Stimulated activated CD4-positive, alpha-beta T cell treated with anti-CD3 and anti-CD28 coated beads, Interleukin-12 subunit alpha, Interleukin-12 subunit beta, amount 100 ng/mL, for 24 hours (primary cell): ENCODE measurements at regions not wholly inside any gene's neighbourhood (a gene's known extent, or its start where the extent isn't known, plus 50 kb on each side); places are given as distances from the start of the nearest gene placed in this dataset.

Experiments
- DNase-seq, 2 experiments: peaks; one replicate each; pipeline ENCODE4 v3.0.0-alpha.2; 2020; ENCODE audit warnings: low read depth in 2 of 2

- DNase-seq, result no peak
Observed at GRCh38 chr12:67370979-67371378, 101.8 kb downstream of the CAND1 start.

DNA sequence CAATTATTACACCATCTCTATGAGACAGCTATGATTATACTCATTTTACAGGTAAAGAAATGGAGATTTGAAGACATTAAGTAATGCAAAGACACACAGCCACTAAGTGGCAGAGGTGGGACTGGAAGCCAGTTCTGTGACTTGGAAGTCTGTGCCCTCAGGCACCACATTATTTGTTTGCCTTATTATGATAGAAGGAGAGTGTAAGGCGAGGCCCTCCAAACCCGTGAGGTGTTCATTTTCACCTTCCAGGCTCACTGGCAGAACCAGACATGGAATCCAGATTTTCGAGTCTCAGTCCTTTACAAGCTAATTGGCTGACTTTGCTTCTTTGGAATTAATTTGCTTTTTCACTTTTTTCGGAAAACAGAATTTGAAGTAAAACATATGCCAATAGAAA, 107.9 kb downstream of the CAND1 start:
- DNase-seq, result no peak

DNA sequence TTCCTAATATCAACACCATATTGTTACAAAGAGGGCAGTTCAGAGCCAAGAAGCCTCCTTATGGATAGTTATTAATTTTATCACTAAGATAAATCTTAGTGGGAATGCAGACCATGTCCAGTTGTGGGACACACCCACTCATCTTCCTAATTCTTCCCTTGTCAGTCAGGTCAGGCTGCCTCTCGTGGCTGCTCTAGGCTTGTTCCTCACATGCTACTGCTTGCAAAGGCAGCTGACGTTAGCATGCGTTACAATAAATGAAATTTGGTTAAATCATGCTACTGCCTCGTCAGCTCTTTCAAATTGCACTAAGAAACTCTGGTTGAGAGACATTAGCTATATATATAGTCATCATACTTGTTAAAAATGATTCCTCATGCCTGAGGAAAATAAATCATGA, 108.4 kb downstream of the CAND1 start:
- DNase-seq, result no peak

DNA sequence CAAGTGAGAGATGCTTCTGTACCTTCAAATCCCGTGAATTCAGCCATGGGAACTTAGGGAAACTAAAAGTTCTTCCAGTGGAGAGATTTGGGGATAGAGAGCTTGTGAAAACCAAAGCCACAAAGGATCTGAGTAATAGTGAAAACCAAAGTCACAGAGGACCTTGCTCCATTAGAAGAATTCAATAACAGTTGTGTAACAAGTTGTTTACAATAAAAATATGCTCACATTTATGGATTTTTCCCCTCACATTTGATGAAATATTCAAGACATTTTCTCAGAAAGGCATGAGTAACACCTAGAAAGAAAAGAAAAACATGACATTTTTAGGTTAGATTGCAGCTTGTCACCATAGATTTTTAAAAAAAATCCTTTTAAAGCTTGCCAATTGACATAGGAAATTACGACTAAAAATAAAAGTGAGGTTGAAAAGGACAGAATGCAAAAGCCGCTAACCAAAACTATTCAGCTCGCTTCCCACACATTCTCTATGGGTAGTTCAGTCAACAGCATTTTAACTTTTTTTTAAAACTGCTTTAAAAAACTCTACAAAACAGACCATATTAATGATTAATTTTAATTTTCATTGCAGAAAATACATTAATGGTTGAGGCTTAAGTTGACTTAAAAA, 113.2 kb downstream of the CAND1 start:
- no peak for DNase-seq

DNA sequence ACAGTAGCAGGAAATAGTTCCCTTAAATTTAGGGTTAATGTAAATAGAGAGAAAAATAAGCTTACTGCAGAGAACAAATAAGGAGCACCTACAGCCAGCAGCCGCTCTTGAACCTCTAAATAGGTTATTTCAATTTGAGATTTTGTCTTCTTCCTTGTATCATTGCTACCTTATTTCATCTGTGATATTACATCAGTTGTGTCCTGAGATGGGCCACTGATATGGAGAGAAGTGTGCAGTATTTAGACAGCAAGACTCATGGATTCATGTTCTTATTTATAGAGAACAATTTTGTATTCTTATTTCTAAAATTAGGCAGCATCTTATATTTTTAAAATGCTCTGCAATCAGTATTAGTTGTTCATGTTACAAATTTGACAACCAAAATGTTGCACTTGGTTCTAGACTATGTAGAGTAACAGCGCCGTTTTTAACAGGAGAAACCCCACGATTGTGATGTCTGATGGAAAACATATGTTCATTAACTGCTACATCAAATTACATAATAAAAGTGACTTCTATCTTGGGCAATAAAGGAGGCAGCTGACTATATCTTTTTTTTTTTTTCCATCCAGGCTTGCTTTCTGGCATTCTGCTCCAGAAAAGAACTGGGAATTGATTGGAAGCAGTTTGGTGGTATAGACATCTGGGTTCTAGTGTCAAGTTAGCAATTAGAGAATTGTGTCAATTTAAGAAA, 117.9 kb downstream of the CAND1 start:
- DNase-seq, result no peak

DNA sequence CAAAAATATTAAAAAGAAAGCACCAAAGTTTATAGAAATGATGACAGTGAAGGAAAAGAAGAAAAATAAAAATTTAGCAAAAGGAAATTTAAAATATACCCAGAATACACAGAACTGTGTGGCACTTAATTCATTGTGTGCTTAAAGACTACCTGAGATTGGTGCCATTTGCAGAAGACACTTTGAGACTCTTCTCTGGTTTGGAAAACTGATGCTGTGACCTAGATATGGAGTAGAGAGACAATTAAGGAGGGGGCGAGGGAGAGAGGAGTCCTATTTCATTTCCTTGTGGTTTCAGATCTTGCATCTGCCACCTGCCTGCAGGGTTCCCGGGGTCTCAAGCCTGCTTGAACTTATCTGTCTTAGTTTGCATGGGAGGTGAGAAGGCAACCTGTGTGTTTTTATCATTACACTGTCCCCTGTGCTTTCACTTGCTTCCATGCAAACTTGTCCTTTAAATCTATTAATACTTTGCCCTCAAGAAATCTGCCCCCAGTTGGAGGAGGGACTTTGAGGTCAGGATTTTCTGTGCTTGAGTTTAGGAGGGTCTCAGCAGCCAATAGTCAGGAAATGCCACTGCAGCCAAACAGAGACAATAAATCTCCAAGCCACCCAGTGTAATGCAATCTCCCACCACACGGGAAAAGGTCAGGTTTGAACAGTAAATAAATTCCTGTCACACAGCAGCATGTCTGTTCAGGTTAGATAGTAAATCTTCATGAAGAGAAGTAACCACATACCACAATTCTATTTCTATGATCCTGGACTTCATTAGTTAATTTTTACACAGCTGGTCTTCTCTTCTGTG, 119.4 kb downstream of the CAND1 start:
- DNase-seq, result no peak

GRCh38 chr12:67390273-67390672, 121.1 kb downstream of the CAND1 start:
- DNase-seq, result no peak

DNA sequence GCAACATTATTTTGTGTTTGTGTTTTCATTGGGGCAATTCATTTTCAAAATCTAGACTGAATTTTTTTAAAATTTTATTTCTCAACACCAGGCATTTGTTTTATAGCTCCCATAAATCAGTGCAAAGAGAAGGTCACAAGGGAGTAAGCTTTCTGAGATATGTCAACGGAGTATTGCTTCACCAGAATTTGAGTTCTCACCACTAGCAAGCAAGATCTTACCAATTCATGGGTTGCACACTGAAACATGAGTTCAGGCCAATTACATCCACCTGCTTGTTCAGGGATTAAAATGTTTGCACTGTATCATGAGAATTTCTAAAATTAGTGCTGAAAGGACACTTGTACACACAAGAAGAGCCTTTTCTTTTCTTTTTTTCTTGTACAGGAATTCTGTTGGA, 121.9 kb downstream of the CAND1 start:
- DNase-seq, result no peak

DNA sequence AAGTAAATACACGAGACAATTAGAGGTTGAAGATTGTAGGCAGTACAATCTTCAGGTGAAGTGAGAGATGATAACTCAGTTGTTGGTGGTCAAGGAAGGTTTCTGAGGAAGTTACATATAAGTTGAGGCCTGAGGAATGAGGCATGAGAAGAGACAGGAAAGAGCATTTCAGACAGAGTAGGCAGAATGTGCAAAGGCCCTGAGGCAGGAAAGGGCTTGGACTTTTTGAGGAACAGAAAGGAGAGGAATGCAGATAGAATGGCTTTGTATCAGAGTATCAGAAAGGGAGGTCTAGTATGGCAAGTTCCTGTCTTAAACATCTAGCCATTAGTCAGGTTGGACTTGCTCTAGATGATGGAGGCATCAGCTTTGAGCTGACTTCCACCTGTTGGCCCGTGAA, 122.5 kb downstream of the CAND1 start:
- no peak for DNase-seq

DNA sequence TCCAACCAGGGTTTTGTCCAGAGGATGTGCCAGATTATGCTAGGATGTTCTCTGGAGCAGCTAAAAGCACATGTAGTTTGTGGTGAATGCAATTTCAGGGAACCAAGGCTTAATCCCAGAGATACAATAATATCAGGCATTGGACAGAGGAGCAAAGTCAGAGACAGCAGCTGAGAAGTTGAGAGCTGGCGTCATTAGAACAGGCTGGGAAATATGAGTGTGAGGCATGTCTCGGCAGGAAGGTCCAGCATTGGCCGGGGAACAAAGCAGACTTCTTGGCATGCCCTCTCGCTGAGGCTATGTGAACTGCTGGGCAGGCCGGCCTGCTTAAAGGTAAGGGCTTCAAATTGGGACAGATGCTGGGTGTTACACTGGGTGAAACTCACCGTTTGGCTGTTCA, 125.4 kb downstream of the CAND1 start:
- no peak for DNase-seq

DNA sequence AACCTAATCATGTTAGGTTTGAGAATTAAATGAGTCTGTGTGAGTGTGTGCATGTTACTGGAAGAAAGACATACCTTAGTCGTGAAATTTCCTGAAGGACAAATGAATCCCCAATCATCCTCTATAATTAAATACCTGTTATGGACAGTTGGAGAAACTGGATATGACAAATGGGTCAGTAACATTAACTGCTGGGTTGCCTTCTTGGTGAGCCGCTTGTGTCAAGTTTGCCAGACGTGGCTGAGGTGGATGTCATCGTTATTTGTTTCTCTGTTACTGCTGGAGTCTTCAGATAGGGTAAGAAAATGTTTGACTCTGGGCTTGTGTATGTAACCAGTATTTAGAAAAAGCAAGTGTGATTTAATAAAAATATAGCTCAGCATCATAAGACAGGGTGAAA, 131.6 kb downstream of the CAND1 start:
- DNase-seq, result no peak

- DNase-seq, result no peak
Observed at GRCh38 chr12:67410246-67410645, 141.1 kb downstream of the CAND1 start.

GRCh38 chr12:67410667-67411067, 141.5 kb downstream of the CAND1 start:
- DNase-seq, result no peak

- DNase-seq, result no peak
Observed at GRCh38 chr12:67411562-67411961, 142.4 kb downstream of the CAND1 start.

- no peak for DNase-seq
Observed at GRCh38 chr12:67413577-67413976, 144.4 kb downstream of the CAND1 start.

DNA sequence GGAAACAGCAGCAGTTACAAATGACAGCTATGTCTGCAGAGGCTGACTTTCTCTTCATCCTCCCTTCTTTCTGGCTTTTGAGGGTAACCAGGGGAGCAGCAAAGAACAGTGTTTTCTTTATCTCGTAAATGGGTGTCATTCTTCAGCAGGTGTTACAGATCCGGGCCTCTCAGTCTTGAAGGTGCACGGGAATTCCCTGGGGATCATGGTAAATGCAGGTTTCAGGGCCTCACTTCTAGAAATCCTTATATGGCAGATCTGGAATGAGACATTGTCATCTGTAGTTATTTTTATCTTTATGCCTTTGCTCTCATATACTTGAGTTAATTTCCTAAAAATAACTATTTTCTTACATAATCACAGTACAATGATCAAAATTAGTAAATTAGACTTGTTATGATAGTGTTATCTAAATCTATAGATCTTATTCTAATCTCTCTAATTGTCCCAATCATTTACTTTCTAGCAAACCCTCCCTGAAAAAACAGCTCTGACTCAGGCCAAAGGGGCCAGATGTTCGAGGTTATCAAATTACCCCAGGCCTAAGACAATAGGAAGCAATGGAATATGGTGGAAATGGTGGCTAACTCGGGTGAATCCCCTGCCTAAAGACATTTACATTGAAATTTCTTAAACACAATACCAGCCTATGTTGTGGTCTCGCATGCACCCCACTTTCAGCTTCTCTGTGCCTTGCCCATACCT, 145.0 kb downstream of the CAND1 start:
- no peak for DNase-seq

- no peak for DNase-seq
Observed at GRCh38 chr12:67415473-67415872, 146.3 kb downstream of the CAND1 start.

- DNase-seq, result no peak
Observed at GRCh38 chr12:67419810-67420209, 150.7 kb downstream of the CAND1 start.

- DNase-seq, result no peak
Observed at GRCh38 chr12:67420506-67420905, 151.3 kb downstream of the CAND1 start.

DNA sequence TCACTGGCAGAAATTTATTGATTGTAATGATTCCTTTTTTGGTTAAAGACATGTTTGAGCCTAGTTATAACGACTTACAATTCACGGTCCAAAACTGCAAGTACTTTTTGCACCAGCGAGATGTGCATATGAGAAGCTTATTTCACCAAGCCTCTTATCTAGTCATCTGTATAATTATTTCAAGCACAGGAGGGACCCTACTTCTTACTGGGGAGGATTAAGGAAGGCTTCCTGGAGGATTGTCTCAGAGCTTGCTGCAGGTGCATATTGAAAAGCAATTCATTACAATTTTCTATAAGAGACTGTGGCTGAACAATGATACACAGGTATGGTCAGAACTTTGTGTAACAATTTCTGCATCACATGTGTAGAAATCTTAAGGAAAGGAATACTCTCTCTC, 152.9 kb downstream of the CAND1 start:
- no peak for DNase-seq

GRCh38 chr12:67424784-67425183, 155.6 kb downstream of the CAND1 start:
- DNase-seq, result no peak

DNA sequence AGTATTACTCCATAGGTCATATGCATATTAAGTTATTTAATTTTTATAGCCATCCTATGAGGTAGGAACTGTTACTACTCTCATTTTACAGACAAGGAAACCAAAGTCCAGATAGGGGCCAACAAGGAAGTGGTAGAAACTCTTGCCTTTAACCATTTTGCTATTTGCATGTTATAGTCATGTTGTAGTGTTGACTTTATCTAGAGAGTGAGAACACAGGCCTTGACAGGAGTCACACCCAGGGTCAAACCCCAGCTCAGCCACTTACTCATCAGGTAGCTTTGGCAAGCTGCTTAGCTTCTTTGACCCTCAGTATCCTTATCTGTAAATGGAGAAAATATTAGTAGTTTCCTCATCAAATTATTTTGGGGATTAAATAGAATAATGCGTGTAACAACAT, 156.2 kb downstream of the CAND1 start:
- no peak for DNase-seq
